IPS DF 6.9 (cell line): ENCODE measurements at regions not wholly inside any gene's neighbourhood (a gene's known extent, or its start where the extent isn't known, plus 50 kb on each side); places are given as distances from the start of the nearest gene placed in this dataset.

Experiments
- DNase-seq: peaks from one replicate; pipeline ENCODE4 v3.0.0-alpha.2; 2013; ENCODE audit warnings: low read depth, low spot score
- H3K27ac ChIP-seq: one replicate; pipeline ENCODE4 v1.5.1; 2013; ENCODE audit warnings: low read length, control low read depth
- H3K27me3 ChIP-seq: 2 replicates; pipeline ENCODE4 v1.6.1; 2013; ENCODE audit warnings: mild to moderate bottlenecking, low read length; ENCODE audit not compliant: control insufficient read depth, insufficient read depth
- H3K36me3 ChIP-seq: 2 replicates; pipeline ENCODE4 v1.6.1; 2013; ENCODE audit warnings: low read length; ENCODE audit not compliant: control insufficient read depth, insufficient read depth
- H3K4me1 ChIP-seq: 2 replicates; pipeline ENCODE4 v1.6.1; 2013; ENCODE audit warnings: low read length; ENCODE audit not compliant: control insufficient read depth, insufficient read depth
- H3K4me3 ChIP-seq: 2 replicates; pipeline ENCODE4 v1.5.1; 2013; ENCODE audit warnings: mild to moderate bottlenecking, low read length
- H3K9me3 ChIP-seq: 2 replicates; pipeline ENCODE4 v1.6.1; 2013; ENCODE audit warnings: low read length, inconsistent platforms; ENCODE audit not compliant: control insufficient read depth, insufficient read depth
- WGBS: extraction: QIAGEN DNeasy Blood & Tissue Kit; methylation state at CpG from one replicate; pipeline ENCODE4 v1.1.7; 2013; ENCODE audit warnings: mixed read lengths, missing lambda C conversion rate; ENCODE audit not compliant: insufficient read length, insufficient coverage; 5-methylcytosine and 5-hydroxymethylcytosine counted together

GRCh38 chr12:105993766-105994555, 144.8 kb downstream of the NUAK1 start:
- no peak overlapping the region for H3K4me3 ChIP-seq
- H3K36me3 ChIP-seq = no peaks in the 10 kb centered on the region
- no CpG with 5 or more reads among the region's 22 CpGs for WGBS
- H3K9me3 ChIP-seq = no peaks in the 10 kb centered on the region
- no peaks in the 10 kb centered on the region for H3K27me3 ChIP-seq
- no peak overlapping the region for H3K27ac ChIP-seq
- no peak for DNase-seq
- H3K4me1 ChIP-seq = no peaks in the 10 kb centered on the region; the same call in 1 of the 2 replicates

GRCh38 chr12:105995961-105996431, 142.8 kb downstream of the NUAK1 start:
- no peak overlapping the region for H3K27ac ChIP-seq
- no peak for DNase-seq
- H3K9me3 ChIP-seq = no peaks in the 10 kb centered on the region
- H3K4me3 ChIP-seq = no peak overlapping the region
- H3K27me3 ChIP-seq = no peaks in the 10 kb centered on the region
- H3K36me3 ChIP-seq = no peaks in the 10 kb centered on the region
- H3K4me1 ChIP-seq = no peaks in the 10 kb centered on the region; the same call in 1 of the 2 replicates
- WGBS = no CpG with 5 or more reads among the region's 4 CpGs

DNA sequence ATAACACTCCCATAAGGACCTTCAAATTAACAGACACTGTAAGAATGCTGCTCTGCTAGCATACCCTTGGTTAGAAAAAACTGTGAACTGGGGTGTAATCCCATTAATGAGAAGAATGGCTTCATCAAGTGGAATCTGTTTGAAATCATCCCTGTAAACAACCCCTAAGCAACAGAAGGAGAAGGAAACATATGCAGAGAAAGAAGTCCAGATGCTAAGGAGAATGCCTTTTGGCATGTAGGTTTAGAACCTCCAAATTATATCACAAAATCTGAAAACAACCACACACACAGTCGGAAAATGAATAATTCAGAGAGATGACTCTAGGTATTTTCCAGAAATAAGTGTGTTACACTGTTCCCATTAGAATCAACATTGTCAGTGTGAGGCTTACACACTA, 140.2 kb downstream of the NUAK1 start:
- no peaks in the 10 kb centered on the region for H3K27me3 ChIP-seq
- no CpG with 5 or more reads among the region's 1 CpG for WGBS
- H3K27ac ChIP-seq = no peak overlapping the region
- no peaks in the 10 kb centered on the region for H3K36me3 ChIP-seq
- no peak overlapping the region for H3K4me3 ChIP-seq
- H3K4me1 ChIP-seq = no peaks in the 10 kb centered on the region; the same call in 1 of the 2 replicates
- H3K9me3 ChIP-seq = no peaks in the 10 kb centered on the region
- DNase-seq = no peak

GRCh38 chr12:106000382-106001104, 138.2 kb downstream of the NUAK1 start:
- Histone ChIP-seq H3K27me3 (no peaks in the 10 kb centered on the region), H3K9me3 (no peaks in the 10 kb centered on the region), H3K4me3 (no peak overlapping the region), H3K36me3 (no peaks in the 10 kb centered on the region), H3K4me1 (no peaks in the 10 kb centered on the region), H3K27ac (no peak overlapping the region)
- WGBS = no CpG with 5 or more reads among the region's 3 CpGs
- no peak for DNase-seq

GRCh38 chr12:106001105-106001836, 137.5 kb downstream of the NUAK1 start:
- no peaks in the 10 kb centered on the region for H3K36me3 ChIP-seq
- no peak overlapping the region for H3K27ac ChIP-seq
- H3K27me3 ChIP-seq = no peaks in the 10 kb centered on the region
- H3K9me3 ChIP-seq = no peaks in the 10 kb centered on the region
- WGBS = no CpG with 5 or more reads among the region's 2 CpGs
- H3K4me1 ChIP-seq = no peaks in the 10 kb centered on the region
- no peak for DNase-seq
- no peak overlapping the region for H3K4me3 ChIP-seq

- Histone ChIP-seq H3K27me3 (no peaks in the 10 kb centered on the region), H3K9me3 (no peaks in the 10 kb centered on the region), H3K27ac (no peak overlapping the region), H3K36me3 (no peaks in the 10 kb centered on the region), H3K4me3 (no peak overlapping the region), H3K4me1 (no peaks in the 10 kb centered on the region)
- no CpG with 5 or more reads among the region's 3 CpGs for WGBS
- DNase-seq = no peak
Measured at GRCh38 chr12:106001837-106002218, 136.9 kb downstream of the NUAK1 start.

DNA sequence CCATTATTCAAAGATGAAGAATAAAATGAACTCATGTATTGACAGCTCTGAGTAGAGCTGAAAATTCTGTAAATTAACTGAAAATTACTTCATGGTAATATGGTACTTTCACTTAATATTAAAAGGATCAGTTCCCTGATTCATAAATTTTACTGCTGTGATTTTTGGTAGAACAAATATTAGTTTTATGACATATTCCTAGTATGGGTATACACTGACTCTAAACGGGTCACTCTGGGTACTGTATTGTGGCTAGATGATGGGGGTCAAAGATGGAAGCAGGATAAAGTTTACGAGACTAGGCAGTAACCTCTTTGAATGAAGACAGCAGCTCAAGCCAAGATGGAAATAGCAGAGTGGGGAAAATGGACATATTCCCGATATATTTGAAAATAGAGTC, 135.5 kb downstream of the NUAK1 start:
- H3K9me3 ChIP-seq = no peaks in the 10 kb centered on the region
- WGBS = no CpG with 5 or more reads among the region's 3 CpGs
- H3K27me3 ChIP-seq = no peaks in the 10 kb centered on the region
- H3K27ac ChIP-seq = no peak overlapping the region
- no peak for DNase-seq
- no peaks in the 10 kb centered on the region for H3K36me3 ChIP-seq
- H3K4me3 ChIP-seq = no peak overlapping the region
- no peaks in the 10 kb centered on the region for H3K4me1 ChIP-seq

- Histone ChIP-seq H3K27ac (no peak overlapping the region), H3K4me1 (no peaks in the 10 kb centered on the region), H3K36me3 (no peaks in the 10 kb centered on the region), H3K9me3 (no peaks in the 10 kb centered on the region), H3K27me3 (no peaks in the 10 kb centered on the region), H3K4me3 (no peak overlapping the region)
- DNase-seq = no peak
Measured at GRCh38 chr12:106004289-106004688, 134.5 kb downstream of the NUAK1 start.

DNA sequence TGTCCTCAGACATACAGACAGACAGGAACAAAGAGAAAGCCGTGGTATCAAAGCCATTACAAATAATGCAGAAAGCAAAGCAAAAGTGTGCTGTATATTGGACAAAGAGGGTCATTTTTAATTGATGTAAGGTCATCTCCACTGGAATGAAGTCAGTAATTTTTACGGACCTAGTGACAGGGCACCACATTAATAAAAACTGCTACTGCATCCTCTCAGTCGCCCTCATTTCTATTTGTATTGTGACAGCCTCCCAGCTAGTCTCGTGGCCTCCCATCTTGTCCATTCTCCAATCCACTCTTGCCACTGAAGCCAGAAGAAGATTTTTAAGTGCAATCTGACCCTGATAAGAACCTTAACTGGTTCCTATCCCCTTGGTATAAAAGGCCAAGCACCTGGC, 132.4 kb downstream of the NUAK1 start:
- no CpG with 5 or more reads among the region's 4 CpGs for WGBS
- no peak for DNase-seq

GRCh38 chr12:106006940-106007339, 131.8 kb downstream of the NUAK1 start:
- H3K9me3 ChIP-seq = no peaks in the 10 kb centered on the region
- H3K4me3 ChIP-seq = no peak overlapping the region
- no peak overlapping the region for H3K27ac ChIP-seq
- H3K36me3 ChIP-seq = no peaks in the 10 kb centered on the region
- DNase-seq = no peak
- no peaks in the 10 kb centered on the region for H3K27me3 ChIP-seq
- WGBS = no CpG with 5 or more reads among the region's 2 CpGs
- H3K4me1 ChIP-seq = no peaks in the 10 kb centered on the region

More for the DNA sequence above, 132.4 kb downstream of the NUAK1 start:
- Histone ChIP-seq H3K9me3 (no peaks in the 10 kb centered on the region), H3K27me3 (no peaks in the 10 kb centered on the region), H3K4me3 (no peak overlapping the region), H3K36me3 (no peaks in the 10 kb centered on the region), H3K27ac (no peak overlapping the region), H3K4me1 (no peaks in the 10 kb centered on the region)
